Glutamatergic neuron (in vitro differentiated cells): ENCODE measurements at regions not wholly inside any gene's neighbourhood (a gene's known extent, or its start where the extent isn't known, plus 50 kb on each side); places are given as distances from the start of the nearest gene placed in this dataset.

ENCODE experiments used
- DNase-seq: peaks from one replicate; pipeline ENCODE4 v3.0.0; 2022
- H3K27ac Mint-ChIP-seq: one replicate; pipeline ENCODE4 v1.8.0; 2020; ENCODE audit warnings: mild to moderate bottlenecking, mixed read lengths, inconsistent platforms; ENCODE audit not compliant: unreplicated experiment
- H3K27me3 Mint-ChIP-seq: one replicate; pipeline ENCODE4 v1.8.0; 2020; ENCODE audit warnings: mild to moderate bottlenecking, moderate library complexity, mixed read lengths, inconsistent platforms; ENCODE audit not compliant: unreplicated experiment
- H3K36me3 Mint-ChIP-seq: one replicate; pipeline ENCODE4 v1.8.0; 2020; ENCODE audit warnings: mild to moderate bottlenecking, mixed read lengths, inconsistent platforms; ENCODE audit not compliant: unreplicated experiment
- H3K4me1 Mint-ChIP-seq: one replicate; pipeline ENCODE4 v1.8.0; 2020; ENCODE audit warnings: mild to moderate bottlenecking, low read depth, mixed read lengths, inconsistent platforms; ENCODE audit not compliant: unreplicated experiment
- H3K4me3 Mint-ChIP-seq: one replicate; pipeline ENCODE4 v1.8.0; 2020; ENCODE audit warnings: mild to moderate bottlenecking, mixed read lengths, inconsistent platforms; ENCODE audit not compliant: unreplicated experiment
- H3K9me3 Mint-ChIP-seq: one replicate; pipeline ENCODE4 v1.8.0; 2020; ENCODE audit warnings: mild to moderate bottlenecking, moderate library complexity, mixed read lengths, inconsistent platforms; ENCODE audit not compliant: unreplicated experiment
- CTCF ChIP-seq: fragments of 200-600 bp; sonication (generic); IDR thresholded peaks from one replicate; pipeline ENCODE4 v1.5.0; 2021; ENCODE audit not compliant: partially characterized antibody, unreplicated experiment

GRCh38 chr5:79898611-79899010 lies 92.5 kb downstream of the MTX3 start:
- Mint-ChIP-seq H3K27me3 (no peaks in the 10 kb centered on the region), H3K9me3 (peaks cover 2% of the 10 kb centered on the region), H3K36me3 (peaks cover 8% of the 10 kb centered on the region), H3K4me3 (no peak overlapping the region), H3K4me1 (no peaks in the 10 kb centered on the region), H3K27ac (no peak overlapping the region)
- DNase-seq: no peak
- TF ChIP-seq CTCF: no peak

GRCh38 chr5:79893976-79894375 lies 97.1 kb downstream of the MTX3 start:
- H3K36me3 Mint-ChIP-seq: no peaks in the 10 kb centered on the region
- TF ChIP-seq CTCF: no peak
- H3K27ac Mint-ChIP-seq: no peak overlapping the region
- H3K9me3 Mint-ChIP-seq: no peaks in the 10 kb centered on the region
- H3K4me3 Mint-ChIP-seq: no peak overlapping the region
- no peak for DNase-seq
- no peaks in the 10 kb centered on the region for H3K4me1 Mint-ChIP-seq
- H3K27me3 Mint-ChIP-seq: no peaks in the 10 kb centered on the region

- DNase-seq: no peak
- Mint-ChIP-seq H3K27ac (no peak overlapping the region), H3K4me3 (no peak overlapping the region), H3K36me3 (no peaks in the 10 kb centered on the region), H3K27me3 (no peaks in the 10 kb centered on the region), H3K4me1 (no peaks in the 10 kb centered on the region), H3K9me3 (no peaks in the 10 kb centered on the region)
- TF ChIP-seq CTCF: no peak
Observed at GRCh38 chr5:79893485-79893884, 97.6 kb downstream of the MTX3 start.

GRCh38 chr5:79890930-79891249 lies 100.2 kb downstream of the MTX3 start:
- Mint-ChIP-seq H3K27me3 (no peaks in the 10 kb centered on the region), H3K9me3 (peaks cover 6% of the 10 kb centered on the region), H3K4me3 (no peak overlapping the region), H3K36me3 (no peaks in the 10 kb centered on the region), H3K27ac (no peak overlapping the region), H3K4me1 (peaks cover 17% of the 10 kb centered on the region)
- TF ChIP-seq CTCF: no peak
- no peak for DNase-seq

- TF ChIP-seq CTCF: no peak
- DNase-seq: no peak
- Mint-ChIP-seq H3K4me3 (no peak overlapping the region), H3K27me3 (no peaks in the 10 kb centered on the region), H3K36me3 (no peaks in the 10 kb centered on the region), H3K4me1 (peaks cover 21% of the 10 kb centered on the region), H3K27ac (peak overlapping the region; percentile 70), H3K9me3 (peaks cover 6% of the 10 kb centered on the region)
Observed at GRCh38 chr5:79890119-79890929, 100.7 kb downstream of the MTX3 start.
